OCI-LY7 (cell line): ENCODE measurements at regions not wholly inside any gene's neighbourhood (a gene's known extent, or its start where the extent isn't known, plus 50 kb on each side); places are given as distances from the start of the nearest gene placed in this dataset.

Experiments
- BruUV-seq: library from RNA; stranded (reverse); fragments of 400-500 nt; replicated peaks from 2 replicates; lab custom pipeline; 2021; lab: Mats Ljungman, UMichigan
- CTCF ChIA-PET: fragments of 300-600 bp; sonication (Branson Sonifier 250); formaldehyde crosslinking; loops from one replicate; lab custom pipeline; 2022; ENCODE audit warnings: antibody characterized with exemption; ENCODE audit not compliant: unreplicated experiment; lab: Charles Lee
- POLR2A ChIA-PET: fragments of 300-600 bp; sonication (Branson Sonifier 250); formaldehyde crosslinking; loops from one replicate; lab custom pipeline; 2022; ENCODE audit warnings: antibody characterized with exemption; lab: Charles Lee
- DNase-seq: peaks from one replicate; pipeline ENCODE4 v3.0.0-alpha.2; 2015; ENCODE audit warnings: low spot score
- H2AFZ ChIP-seq: fragments of 200-600 bp; sonication (generic), shearing (Covaris generic); 2 replicates; pipeline ENCODE4 v1.6.1; 2014; ENCODE audit warnings: mild to moderate bottlenecking, antibody characterized with exemption, low read length, moderate library complexity
- H3K27ac ChIP-seq: fragments of 200-600 bp; sonication (generic); 2 replicates; pipeline ENCODE4 v1.5.1; 2014; ENCODE audit warnings: mixed run types, low read depth, mild to moderate bottlenecking, moderate library complexity, low read length, inconsistent platforms; ENCODE audit not compliant: poor library complexity, severe bottlenecking
- H3K36me3 ChIP-seq: fragments of 200-600 bp; sonication (generic); 2 replicates; pipeline ENCODE4 v1.6.1; 2014; ENCODE audit warnings: mild to moderate bottlenecking, antibody characterized with exemption, low read length, moderate library complexity, mixed read lengths; ENCODE audit not compliant: insufficient read depth
- H3K4me1 ChIP-seq: fragments of 200-600 bp; sonication (generic); 2 replicates; pipeline ENCODE4 v1.5.1; 2014; ENCODE audit warnings: mild to moderate bottlenecking, low read length; ENCODE audit not compliant: insufficient read depth, poor library complexity, severe bottlenecking
- H3K4me2 ChIP-seq: fragments of 200-600 bp; sonication (generic); 2 replicates; pipeline ENCODE4 v1.6.1; 2014; ENCODE audit warnings: mild to moderate bottlenecking, low read length
- H3K4me3 ChIP-seq: fragments of 200-600 bp; sonication (generic); 2 replicates; pipeline ENCODE4 v1.5.1; 2014; ENCODE audit warnings: mild to moderate bottlenecking, low read depth, low read length; ENCODE audit not compliant: poor library complexity, severe bottlenecking
- H3K79me2 ChIP-seq: fragments of 200-600 bp; sonication (generic); 2 replicates; pipeline ENCODE4 v1.6.1; 2016; ENCODE audit warnings: low read depth, mild to moderate bottlenecking, low read length, moderate library complexity, mixed read lengths; ENCODE audit not compliant: insufficient read depth
- H3K9me2 ChIP-seq: fragments of 200-600 bp; sonication (generic); 2 replicates; pipeline ENCODE4 v1.6.1; 2016; ENCODE audit warnings: mild to moderate bottlenecking, low read length, mixed read lengths; ENCODE audit not compliant: insufficient read depth
- H3K9me3 ChIP-seq: fragments of 200-600 bp; sonication (generic); 2 replicates; pipeline ENCODE4 v1.6.1; 2014; ENCODE audit warnings: mild to moderate bottlenecking, mixed run types, low read length, mixed read lengths
- H4K20me1 ChIP-seq: fragments of 200-600 bp; sonication (generic); 2 replicates; pipeline ENCODE4 v1.6.1; 2014; ENCODE audit warnings: mild to moderate bottlenecking, antibody characterized with exemption, low read length, moderate library complexity, mixed read lengths; ENCODE audit not compliant: insufficient read depth
- EZH2phosphoT487 ChIP-seq: fragments of 200-600 bp; sonication (generic); IDR thresholded peaks from 2 replicates; pipeline ENCODE4 v1.6.1; 2018; ENCODE audit warnings: low read depth, borderline replicate concordance, mild to moderate bottlenecking, mixed run types, antibody characterized with exemption, low read length, moderate library complexity, mixed read lengths
- intact Hi-C: fragments of 100-400 bp; cut with micrococcal nuclease; formaldehyde crosslinking; loops from one replicate; pipeline ENCODE4 v1.10.0; 2022; ENCODE audit not compliant: unreplicated experiment
- TF ChIP-seq, protein P1 (sequence below): fragments of 200-600 bp; sonication (generic); conservative IDR thresholded peaks from 2 replicates; pipeline ENCODE4 v1.5.1; 2014; ENCODE audit warnings: mild to moderate bottlenecking, antibody characterized with exemption, low read length, moderate library complexity, mixed read lengths

DNA sequence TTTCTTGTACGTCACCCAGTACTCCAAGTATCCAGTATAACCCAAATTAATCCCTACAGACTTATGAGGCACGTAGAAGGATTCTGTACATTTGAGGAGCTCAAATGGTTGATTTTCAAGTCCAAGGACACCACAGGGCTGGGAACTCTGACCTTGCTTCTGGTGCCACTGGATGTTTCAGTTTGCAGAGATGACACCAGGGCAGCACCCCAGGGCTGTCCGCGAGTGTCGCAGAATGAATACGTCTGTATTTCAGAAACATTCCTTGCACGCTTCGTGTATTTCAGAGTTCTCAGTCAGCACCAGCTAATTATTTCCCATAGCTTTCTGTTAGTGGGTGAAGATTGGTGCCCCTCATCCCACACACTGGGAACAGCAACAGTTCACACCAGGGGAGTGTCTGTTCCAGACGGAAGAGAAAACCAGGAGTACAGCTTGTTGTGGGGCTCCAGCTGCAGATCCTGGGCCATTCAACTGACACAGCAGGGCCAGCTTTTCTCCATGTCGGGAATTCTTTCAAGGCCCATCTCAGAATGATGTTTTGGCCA is 159.2 kb downstream of the RHOU start:
- no peaks in the 10 kb centered on the region for H3K4me1 ChIP-seq
- H3K27ac ChIP-seq: no peak overlapping the region
- intact Hi-C loops: no loop called here
- no peaks in the 10 kb centered on the region for H3K9me2 ChIP-seq
- BruUV-seq: no TSS peak
- TF ChIP-seq, protein P1, sequence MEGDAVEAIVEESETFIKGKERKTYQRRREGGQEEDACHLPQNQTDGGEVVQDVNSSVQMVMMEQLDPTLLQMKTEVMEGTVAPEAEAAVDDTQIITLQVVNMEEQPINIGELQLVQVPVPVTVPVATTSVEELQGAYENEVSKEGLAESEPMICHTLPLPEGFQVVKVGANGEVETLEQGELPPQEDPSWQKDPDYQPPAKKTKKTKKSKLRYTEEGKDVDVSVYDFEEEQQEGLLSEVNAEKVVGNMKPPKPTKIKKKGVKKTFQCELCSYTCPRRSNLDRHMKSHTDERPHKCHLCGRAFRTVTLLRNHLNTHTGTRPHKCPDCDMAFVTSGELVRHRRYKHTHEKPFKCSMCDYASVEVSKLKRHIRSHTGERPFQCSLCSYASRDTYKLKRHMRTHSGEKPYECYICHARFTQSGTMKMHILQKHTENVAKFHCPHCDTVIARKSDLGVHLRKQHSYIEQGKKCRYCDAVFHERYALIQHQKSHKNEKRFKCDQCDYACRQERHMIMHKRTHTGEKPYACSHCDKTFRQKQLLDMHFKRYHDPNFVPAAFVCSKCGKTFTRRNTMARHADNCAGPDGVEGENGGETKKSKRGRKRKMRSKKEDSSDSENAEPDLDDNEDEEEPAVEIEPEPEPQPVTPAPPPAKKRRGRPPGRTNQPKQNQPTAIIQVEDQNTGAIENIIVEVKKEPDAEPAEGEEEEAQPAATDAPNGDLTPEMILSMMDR: no peak
- TF ChIP-seq EZH2phosphoT487: no peak
- no peak overlapping the region for H3K4me2 ChIP-seq
- H2AFZ ChIP-seq: no peak overlapping the region
- POLR2A ChIA-PET: interaction anchor here (0.6 kb wide), 2 partner anchors 133 to 573 kb away, joined by 3 to 5 read pairs; no protein-coding TSS in a partner anchor
- H3K36me3 ChIP-seq: no peaks in the 10 kb centered on the region
- H3K4me3 ChIP-seq: no peak overlapping the region
- no peaks in the 10 kb centered on the region for H3K79me2 ChIP-seq
- DNase-seq: no peak
- no peaks in the 10 kb centered on the region for H3K9me3 ChIP-seq
- CTCF ChIA-PET: no interaction called here
- no peaks in the 10 kb centered on the region for H4K20me1 ChIP-seq

DNA sequence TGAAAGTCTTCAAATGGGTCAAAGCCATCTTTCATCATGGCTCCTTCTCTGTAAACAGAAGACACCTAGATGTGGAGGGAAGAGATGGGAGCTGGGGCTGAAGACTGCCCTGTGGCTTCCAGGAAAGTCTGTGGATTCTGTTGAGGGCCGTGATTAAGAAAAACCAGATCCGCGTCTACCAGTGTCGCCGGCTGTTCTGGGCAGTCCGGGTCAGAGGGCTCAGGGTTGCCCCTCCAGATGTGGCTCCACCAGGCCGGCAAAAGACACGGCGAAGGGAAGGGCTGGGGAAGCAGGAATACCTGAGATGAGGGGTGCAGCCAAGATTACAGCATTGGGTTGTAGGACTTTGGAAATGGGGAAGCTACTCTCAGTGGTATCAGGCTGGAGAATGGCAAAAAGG is 162.6 kb downstream of the RHOU start:
- TF ChIP-seq EZH2phosphoT487: no peak
- TF ChIP-seq, protein P1: no peak
- no peak overlapping the region for H3K27ac ChIP-seq
- H2AFZ ChIP-seq: no peak overlapping the region
- no TSS peak for BruUV-seq
- H3K79me2 ChIP-seq: no peaks in the 10 kb centered on the region
- no peak for DNase-seq
- no peaks in the 10 kb centered on the region for H4K20me1 ChIP-seq
- no peaks in the 10 kb centered on the region for H3K9me2 ChIP-seq
- no peaks in the 10 kb centered on the region for H3K4me1 ChIP-seq
- intact Hi-C loops: no loop called here
- ChIA-PET POLR2A (no interaction called here), CTCF (interaction anchor here (0.5 kb wide), 1 partner anchor 583 kb away, joined by 3 read pairs; no protein-coding TSS in a partner anchor)
- no peaks in the 10 kb centered on the region for H3K36me3 ChIP-seq
- no peaks in the 10 kb centered on the region for H3K9me3 ChIP-seq
- H3K4me3 ChIP-seq: no peak overlapping the region
- H3K4me2 ChIP-seq: no peak overlapping the region

DNA sequence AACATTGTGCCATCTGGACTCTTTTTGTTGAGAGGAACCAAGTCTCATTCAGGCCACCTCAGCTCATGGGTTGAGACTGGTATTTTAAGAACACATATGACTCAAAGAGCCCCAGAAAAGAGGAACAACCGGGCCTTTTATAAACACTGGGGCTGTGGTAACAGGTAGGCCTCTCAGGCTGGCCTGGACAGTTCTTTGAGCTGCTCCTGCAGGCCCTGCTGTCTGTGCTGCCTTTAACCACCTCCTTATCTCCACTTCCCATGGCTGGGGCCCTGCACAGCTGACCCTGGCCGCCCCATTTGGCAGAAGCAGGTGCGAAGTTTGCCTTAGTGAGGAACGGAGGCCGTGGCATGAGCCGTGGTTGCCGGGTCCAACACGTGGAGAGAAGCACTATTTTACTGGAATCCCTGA is 163.3 kb downstream of the RHOU start:
- H3K27ac ChIP-seq: no peak overlapping the region
- H3K4me2 ChIP-seq: no peak overlapping the region
- intact Hi-C loops: no loop called here
- H3K4me1 ChIP-seq: no peaks in the 10 kb centered on the region
- ChIA-PET POLR2A (interaction anchor here (0.6 kb wide), 1 partner anchor 727 kb away, joined by 3 read pairs; the partner anchor contains the start of genes TAF5L and URB2), CTCF (interaction anchor here (0.5 kb wide), 1 partner anchor 582 kb away, joined by 3 read pairs; no protein-coding TSS in a partner anchor)
- H3K79me2 ChIP-seq: no peaks in the 10 kb centered on the region
- H3K36me3 ChIP-seq: no peaks in the 10 kb centered on the region
- no peaks in the 10 kb centered on the region for H3K9me3 ChIP-seq
- no peak for TF ChIP-seq EZH2phosphoT487
- TF ChIP-seq, protein P1: no peak
- H3K9me2 ChIP-seq: no peaks in the 10 kb centered on the region
- DNase-seq: no peak
- no peak overlapping the region for H2AFZ ChIP-seq
- H4K20me1 ChIP-seq: no peaks in the 10 kb centered on the region
- no peak overlapping the region for H3K4me3 ChIP-seq
- no TSS peak for BruUV-seq
